HepG2 (cell line): ENCODE measurements at regions not wholly inside any gene's neighbourhood (a gene's known extent, or its start where the extent isn't known, plus 50 kb on each side); places are given as distances from the start of the nearest gene placed in this dataset.
"Not testable (repeated sequence)": the region's sequence is repeated elsewhere in the genome, so short reads cannot be mapped to it uniquely, and the experiment has no call there.

Experiments
- ATAC-seq: fragments of 200-7000 bp; cut with Tn5 transposase; 3 replicates; pipeline ENCODE4 v1.9.1; 2020; ENCODE audit warnings: mild to moderate bottlenecking, moderate library complexity
- BruUV-seq: library from RNA; stranded (reverse); fragments of 400-500 nt; replicated peaks from 2 replicates; lab custom pipeline; 2021; lab: Mats Ljungman, UMichigan
- CTCF ChIA-PET: fragments of 300-600 bp; formaldehyde crosslinking; extraction: SDS; loops from one replicate; lab custom pipeline; 2021; ENCODE audit warnings: low total read pairs, inconsistent platforms, low intra/inter-chr PET ratio; lab: Yijun Ruan, JAX
- POLR2A ChIA-PET: fragments of 350-600 bp; sonication (Branson Sonifier 250); formaldehyde crosslinking; loops from one replicate; lab custom pipeline; 2020; ENCODE audit warnings: antibody characterized with exemption, inconsistent platforms; lab: Yijun Ruan, JAX
- DNase-seq: peaks from one replicate; pipeline ENCODE4 v3.0.0-alpha.2; 2015; ENCODE audit warnings: low spot score
- FAIRE-seq: peaks from 3 replicates; lab custom pipeline; 2011; peaks lifted over from hg19 to GRCh38; lab: Jason Lieb, UNC
- H2AFZ ChIP-seq: one replicate; pipeline ENCODE4 v1.6.1; 2011; ENCODE audit warnings: low read length, inconsistent platforms
- H3K27ac ChIP-seq: fragments of 300-600 bp; 3 replicates; pipeline ENCODE4 v1.8.0; 2011; ENCODE audit warnings: mixed run types, mild to moderate bottlenecking, mixed read lengths, low read length, inconsistent platforms; ENCODE audit not compliant: insufficient read depth; ENCODE audit errors: extremely low read length
- H3K27me3 ChIP-seq, 2 experiments: fragments of 200-600 bp in 1 of 2; 2 replicates in 1 of 2; 3 replicates in 1 of 2; pipeline versions ENCODE4 v1.6.0 to v1.8.0; 2011; ENCODE audit warnings: low read length in 2 of 2, mild to moderate bottlenecking in 2 of 2, moderate library complexity in 2 of 2, inconsistent platforms in 1 of 2; ENCODE audit not compliant: insufficient read depth in 2 of 2, control insufficient read depth in 1 of 2
- H3K36me3 ChIP-seq, 2 experiments: fragments of 200-600 bp in 1 of 2; replicated peaks in 1 of 2; 2 replicates in 1 of 2; 3 replicates in 1 of 2; pipeline versions ENCODE4 v1.5.1 to v1.8.0; 2011; ENCODE audit warnings: low read length in 2 of 2, inconsistent platforms in 1 of 2; ENCODE audit not compliant: insufficient read depth in 2 of 2, control insufficient read depth in 1 of 2
- H3K4me1 ChIP-seq: 2 replicates; pipeline ENCODE4 v1.5.1; 2012; ENCODE audit warnings: low read length, inconsistent platforms; ENCODE audit not compliant: insufficient read depth
- H3K4me2 ChIP-seq: 2 replicates; pipeline ENCODE4 v1.6.0; 2011; ENCODE audit warnings: low read depth, low read length, inconsistent platforms
- H3K4me3 ChIP-seq, 3 experiments: fragments of 200-600 bp in 1 of 3; sonication (generic), shearing (Covaris generic) in 1 of 3; replicated peaks in 1 of 3; 2 replicates each; pipeline ENCODE4 v1.5.1; 2011 to 2016; ENCODE audit warnings: low read length in 3 of 3, inconsistent platforms in 2 of 3, low read depth in 2 of 3, mild to moderate bottlenecking in 2 of 3, control low read depth in 1 of 3, mixed read lengths in 1 of 3; ENCODE audit not compliant: insufficient read depth in 1 of 3
- H3K79me2 ChIP-seq: one replicate; pipeline ENCODE4 v1.6.1; 2011; ENCODE audit warnings: low read length, inconsistent platforms; ENCODE audit not compliant: insufficient read depth
- H3K9ac ChIP-seq: 2 replicates; pipeline ENCODE4 v1.6.0; 2011; ENCODE audit warnings: mild to moderate bottlenecking, low read depth, low read length, inconsistent platforms; ENCODE audit not compliant: insufficient read depth
- H3K9me3 ChIP-seq: 2 replicates; pipeline ENCODE4 v1.5.1; 2012; ENCODE audit warnings: mild to moderate bottlenecking, low read length
- H4K20me1 ChIP-seq: 2 replicates; pipeline ENCODE4 v1.6.0; 2011; ENCODE audit warnings: inconsistent platforms, mild to moderate bottlenecking, low read length, moderate library complexity; ENCODE audit not compliant: insufficient read depth
- FOXO1 ChIP-seq: sonication (generic); formaldehyde crosslinking; IDR thresholded peaks from 2 replicates; pipeline ENCODE4 v1.4.0; 2020; ENCODE audit warnings: missing genetic modification reagents
- MAZ ChIP-seq, 2 experiments: sonication (generic) in 1 of 2; formaldehyde crosslinking in 1 of 2; IDR thresholded peaks; 2 replicates each; pipeline versions ENCODE4 v1.5.0 to v1.6.1; 2012 to 2020; ENCODE audit warnings: low read depth in 2 of 2, mild to moderate bottlenecking in 2 of 2, borderline replicate concordance in 1 of 2, improper control_type of control experiment in 1 of 2, low read length in 1 of 2, missing genetic modification reagents in 1 of 2, moderate library complexity in 1 of 2
- PHF8 ChIP-seq: sonication (generic); formaldehyde crosslinking; IDR thresholded peaks from 2 replicates; pipeline ENCODE4 v1.5.0; 2020; ENCODE audit warnings: missing genetic modification reagents
- RBFOX2 ChIP-seq: fragments of 200-400 bp; formaldehyde crosslinking; IDR thresholded peaks from 2 replicates; pipeline ENCODE4 v1.6.1; 2017; ENCODE audit warnings: low read depth, mild to moderate bottlenecking, low read length
- TEAD3 ChIP-seq: optimal IDR thresholded peaks from 2 replicates; pipeline ENCODE3; 2016; ENCODE audit warnings: borderline replicate concordance
- ZFY ChIP-seq: sonication (generic); formaldehyde crosslinking; IDR thresholded peaks from 2 replicates; pipeline ENCODE4 v1.4.0; 2020; ENCODE audit warnings: missing genetic modification reagents
- ZNF331 ChIP-seq: sonication (generic); formaldehyde crosslinking; IDR thresholded peaks from 2 replicates; pipeline ENCODE4 v1.4.0; 2020; ENCODE audit warnings: missing genetic modification reagents
- WGBS: methylation state at CpG from one replicate; pipeline ENCODE4 v1.1.6; 2017; ENCODE audit warnings: low lambda C conversion rate; 5-methylcytosine and 5-hydroxymethylcytosine counted together
- in situ Hi-C: cut with HindIII; loops from 2 replicates; pipeline ENCODE4 v1.10.0; 2017; ENCODE audit warnings: low pct_unique_long_range_greater_than_20kb; ENCODE audit not compliant: extremely low pct_ligation_motif_present
- intact Hi-C: fragments of 100-400 bp; cut with micrococcal nuclease; formaldehyde crosslinking; loops from one replicate; pipeline ENCODE4 v1.10.0; 2022; ENCODE audit not compliant: unreplicated experiment
- TF ChIP-seq, protein P1 (sequence below): sonication (generic); formaldehyde crosslinking; IDR thresholded peaks from 2 replicates; pipeline ENCODE4 v1.4.0; 2020; ENCODE audit warnings: missing genetic modification reagents
- TF ChIP-seq, protein P2 (sequence below): IDR thresholded peaks from 2 replicates; pipeline ENCODE4 v1.4.0; 2020; ENCODE audit warnings: mild to moderate bottlenecking, missing genetic modification reagents

DNA sequence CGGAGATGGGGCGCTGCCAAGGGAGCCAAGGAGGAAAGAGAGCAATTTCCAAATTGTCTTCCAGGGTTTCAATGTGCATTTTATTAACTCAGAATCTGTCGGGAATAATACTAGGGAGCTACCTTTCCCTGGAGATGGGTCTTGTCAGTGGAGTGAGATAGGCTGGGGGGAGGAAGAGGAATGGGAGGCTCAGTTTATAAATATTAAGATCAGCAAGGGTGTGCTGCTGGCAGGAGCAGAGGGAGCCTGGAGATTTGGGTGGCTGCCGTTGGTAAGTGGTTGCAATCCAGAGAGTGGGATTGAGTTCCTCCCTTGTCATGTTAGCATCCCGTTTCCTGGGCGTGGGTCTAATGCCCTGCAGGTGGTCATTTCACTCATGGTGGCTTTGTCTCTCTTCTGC lies 89.9 kb upstream of the ZNG1F start:
- CTCF ChIA-PET, H3K36me3 ChIP-seq, intact Hi-C loops, H3K9me3 ChIP-seq, FAIRE-seq, POLR2A ChIA-PET, DNase-seq, H3K79me2 ChIP-seq, in situ Hi-C loops, H4K20me1 ChIP-seq, H2AFZ ChIP-seq, BruUV-seq, H3K4me1 ChIP-seq, H3K27me3 ChIP-seq, H3K4me2 ChIP-seq, H3K27ac ChIP-seq, H3K9ac ChIP-seq, H3K4me3 ChIP-seq, ATAC-seq: not testable (repeated sequence)
- 64% methylated on average over 3 of the region's 6 CpGs for WGBS

DNA sequence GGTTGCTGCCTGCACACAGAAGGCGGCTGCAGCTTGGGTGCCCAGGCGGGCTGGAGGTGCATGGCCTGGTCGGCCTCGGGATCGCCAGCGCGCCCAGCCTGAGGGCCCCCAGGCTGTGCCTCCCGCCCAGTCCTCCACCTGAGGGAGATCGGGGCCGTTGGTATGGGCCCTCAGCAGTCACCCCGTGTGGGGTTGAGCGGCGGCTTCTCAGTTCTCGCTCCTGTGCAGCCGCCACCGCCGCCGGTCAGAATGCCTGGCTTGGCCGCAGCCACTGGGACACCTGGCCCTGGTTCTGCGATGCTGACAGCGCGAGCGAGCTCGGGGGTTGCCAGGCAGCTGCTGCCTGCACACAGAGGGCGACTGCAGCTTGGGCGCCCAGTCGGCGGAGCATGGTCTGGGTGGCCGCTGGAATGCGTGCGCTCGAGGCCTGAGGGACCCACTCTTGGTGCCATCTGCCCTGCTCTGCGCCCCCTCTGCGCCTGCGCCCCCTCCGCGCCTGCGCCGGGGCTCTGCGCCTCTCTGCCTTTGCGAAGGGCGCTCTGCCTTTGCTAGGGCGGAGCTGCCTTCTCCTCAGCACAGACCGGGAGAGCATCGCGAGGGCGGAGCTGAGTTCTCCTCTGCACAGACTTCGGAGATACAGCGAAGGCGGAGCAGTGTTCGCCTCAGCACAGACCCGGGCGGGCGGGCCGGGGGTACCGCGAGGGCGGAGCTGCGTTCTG lies 84.6 kb upstream of the ZNG1F start:
- intact Hi-C loops; BruUV-seq; FAIRE-seq; in situ Hi-C loops; CTCF ChIA-PET; H3K79me2 ChIP-seq; H3K27ac ChIP-seq; H3K9ac ChIP-seq; POLR2A ChIA-PET; H3K36me3 ChIP-seq; H4K20me1 ChIP-seq; H2AFZ ChIP-seq; H3K9me3 ChIP-seq; H3K4me1 ChIP-seq; H3K27me3 ChIP-seq; TF ChIP-seq MAZ (IDR thresholded peaks at IDR 0.05; ENCODE audit: borderline replicate concordance, low read depth, low read length): not testable (repeated sequence)
- Histone ChIP-seq H3K4me3 (peak overlapping the region in 2 of 3 experiments; percentile 54 to 62; a peak in 3 of 6 replicates), H3K4me2 (peak overlapping the region; percentile 66)
- ATAC-seq (peak; percentile 100), DNase-seq (peak; percentile 51)
- WGBS = 0% methylated on average over 2 of the region's 59 CpGs
- TF ChIP-seq MAZ (CRISPR knock-in tag; IDR thresholded peaks at IDR 0.05; ENCODE audit: low read depth) (peak; percentile 22; the same call in 1 of the 2 replicates), TEAD3 (CRISPR knock-in tag) (peak; percentile 24), PHF8 (peak; percentile 55), ZFY (CRISPR knock-in tag) (peak; percentile 54), ZNF331 (CRISPR knock-in tag) (0 out of 2 replicates have a peak, but pooled peaks have one; percentile 11), RBFOX2 (peak; percentile 53), FOXO1 (CRISPR knock-in tag) (0 out of 2 replicates have a peak, but pooled peaks have one; percentile 12)
- TF ChIP-seq, protein P1, sequence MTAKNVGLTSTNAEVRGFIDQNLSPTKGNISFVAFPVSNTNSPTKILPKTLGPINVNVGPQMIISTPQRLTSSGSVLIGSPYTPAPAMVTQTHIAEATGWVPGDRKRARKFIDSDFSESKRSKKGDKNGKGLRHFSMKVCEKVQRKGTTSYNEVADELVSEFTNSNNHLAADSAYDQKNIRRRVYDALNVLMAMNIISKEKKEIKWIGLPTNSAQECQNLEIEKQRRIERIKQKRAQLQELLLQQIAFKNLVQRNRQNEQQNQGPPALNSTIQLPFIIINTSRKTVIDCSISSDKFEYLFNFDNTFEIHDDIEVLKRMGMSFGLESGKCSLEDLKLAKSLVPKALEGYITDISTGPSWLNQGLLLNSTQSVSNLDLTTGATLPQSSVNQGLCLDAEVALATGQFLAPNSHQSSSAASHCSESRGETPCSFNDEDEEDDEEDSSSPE (CRISPR knock-in tag) = peak; percentile 52; the same call in 1 of the 2 replicates
- TF ChIP-seq, protein P2, sequence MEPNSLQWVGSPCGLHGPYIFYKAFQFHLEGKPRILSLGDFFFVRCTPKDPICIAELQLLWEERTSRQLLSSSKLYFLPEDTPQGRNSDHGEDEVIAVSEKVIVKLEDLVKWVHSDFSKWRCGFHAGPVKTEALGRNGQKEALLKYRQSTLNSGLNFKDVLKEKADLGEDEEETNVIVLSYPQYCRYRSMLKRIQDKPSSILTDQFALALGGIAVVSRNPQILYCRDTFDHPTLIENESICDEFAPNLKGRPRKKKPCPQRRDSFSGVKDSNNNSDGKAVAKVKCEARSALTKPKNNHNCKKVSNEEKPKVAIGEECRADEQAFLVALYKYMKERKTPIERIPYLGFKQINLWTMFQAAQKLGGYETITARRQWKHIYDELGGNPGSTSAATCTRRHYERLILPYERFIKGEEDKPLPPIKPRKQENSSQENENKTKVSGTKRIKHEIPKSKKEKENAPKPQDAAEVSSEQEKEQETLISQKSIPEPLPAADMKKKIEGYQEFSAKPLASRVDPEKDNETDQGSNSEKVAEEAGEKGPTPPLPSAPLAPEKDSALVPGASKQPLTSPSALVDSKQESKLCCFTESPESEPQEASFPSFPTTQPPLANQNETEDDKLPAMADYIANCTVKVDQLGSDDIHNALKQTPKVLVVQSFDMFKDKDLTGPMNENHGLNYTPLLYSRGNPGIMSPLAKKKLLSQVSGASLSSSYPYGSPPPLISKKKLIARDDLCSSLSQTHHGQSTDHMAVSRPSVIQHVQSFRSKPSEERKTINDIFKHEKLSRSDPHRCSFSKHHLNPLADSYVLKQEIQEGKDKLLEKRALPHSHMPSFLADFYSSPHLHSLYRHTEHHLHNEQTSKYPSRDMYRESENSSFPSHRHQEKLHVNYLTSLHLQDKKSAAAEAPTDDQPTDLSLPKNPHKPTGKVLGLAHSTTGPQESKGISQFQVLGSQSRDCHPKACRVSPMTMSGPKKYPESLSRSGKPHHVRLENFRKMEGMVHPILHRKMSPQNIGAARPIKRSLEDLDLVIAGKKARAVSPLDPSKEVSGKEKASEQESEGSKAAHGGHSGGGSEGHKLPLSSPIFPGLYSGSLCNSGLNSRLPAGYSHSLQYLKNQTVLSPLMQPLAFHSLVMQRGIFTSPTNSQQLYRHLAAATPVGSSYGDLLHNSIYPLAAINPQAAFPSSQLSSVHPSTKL (CRISPR knock-in tag) = peak; percentile 19; the same call in 1 of the 2 replicates
